Peyer's patch (tissue), 4 donors: ENCODE measurements at regions not wholly inside any gene's neighbourhood (a gene's known extent, or its start where the extent isn't known, plus 50 kb on each side); places are given as distances from the start of the nearest gene placed in this dataset.

Experiments
- CTCF ChIP-seq, 6 experiments: fragments of 450-650 bp in 4 of 6; fragments of 200-600 bp in 2 of 6; sonication (generic) in 1 of 6; IDR thresholded peaks; one replicate each; pipeline ENCODE4 v1.5.1; 2017 to 2019; ENCODE audit warnings: antibody characterized with exemption in 6 of 6, mild to moderate bottlenecking in 3 of 6, moderate library complexity in 1 of 6
- POLR2A ChIP-seq, 2 donors: fragments of 450-650 bp; IDR thresholded peaks; one replicate each; pipeline ENCODE4 v1.5.1; 2017; ENCODE audit warnings: antibody characterized with exemption in 2 of 2, mild to moderate bottlenecking in 2 of 2, moderate library complexity in 2 of 2

- TF ChIP-seq POLR2A (IDR thresholded peaks at IDR 0.05) = no peak
- no peak for TF ChIP-seq CTCF (IDR thresholded peaks at IDR 0.05)
Observed at GRCh38 chr1:42096554-42096953, 56.7 kb upstream of the GUCA2B start.
